ENCODE measurements at regions not wholly inside any gene's neighbourhood (a gene's known extent, or its start where the extent isn't known, plus 50 kb on each side); places are given as distances from the start of the nearest gene placed in this dataset.

DNA sequence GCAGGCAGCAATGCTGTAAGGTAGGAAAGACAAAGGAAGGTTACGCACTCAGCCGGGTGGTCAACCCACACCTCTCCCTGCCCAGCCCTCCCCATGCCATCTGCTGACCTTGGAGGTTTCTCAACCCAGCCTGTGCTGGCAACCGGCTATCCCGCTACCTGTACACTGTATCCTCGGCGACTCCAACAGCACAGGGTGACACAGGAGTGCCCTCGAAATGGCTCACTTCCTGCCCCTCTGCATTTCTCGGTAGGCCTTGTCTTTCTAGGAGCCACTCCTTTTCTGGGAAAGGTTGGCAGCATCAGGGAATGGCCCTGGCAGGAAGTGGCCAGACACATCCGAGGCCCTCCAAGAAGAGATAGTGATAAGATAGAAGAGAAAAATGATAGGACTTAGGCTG lies 124.0 kb downstream of the PROX1 start:
- TF ChIP-seq, protein P1, sequence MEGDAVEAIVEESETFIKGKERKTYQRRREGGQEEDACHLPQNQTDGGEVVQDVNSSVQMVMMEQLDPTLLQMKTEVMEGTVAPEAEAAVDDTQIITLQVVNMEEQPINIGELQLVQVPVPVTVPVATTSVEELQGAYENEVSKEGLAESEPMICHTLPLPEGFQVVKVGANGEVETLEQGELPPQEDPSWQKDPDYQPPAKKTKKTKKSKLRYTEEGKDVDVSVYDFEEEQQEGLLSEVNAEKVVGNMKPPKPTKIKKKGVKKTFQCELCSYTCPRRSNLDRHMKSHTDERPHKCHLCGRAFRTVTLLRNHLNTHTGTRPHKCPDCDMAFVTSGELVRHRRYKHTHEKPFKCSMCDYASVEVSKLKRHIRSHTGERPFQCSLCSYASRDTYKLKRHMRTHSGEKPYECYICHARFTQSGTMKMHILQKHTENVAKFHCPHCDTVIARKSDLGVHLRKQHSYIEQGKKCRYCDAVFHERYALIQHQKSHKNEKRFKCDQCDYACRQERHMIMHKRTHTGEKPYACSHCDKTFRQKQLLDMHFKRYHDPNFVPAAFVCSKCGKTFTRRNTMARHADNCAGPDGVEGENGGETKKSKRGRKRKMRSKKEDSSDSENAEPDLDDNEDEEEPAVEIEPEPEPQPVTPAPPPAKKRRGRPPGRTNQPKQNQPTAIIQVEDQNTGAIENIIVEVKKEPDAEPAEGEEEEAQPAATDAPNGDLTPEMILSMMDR (IDR thresholded peaks at IDR 0.05; ENCODE audit: low read depth, low read length, poor library complexity, severe bottlenecking), result no peak
- TF ChIP-seq EZH2phosphoT487 (IDR thresholded peaks at IDR 0.05; ENCODE audit: borderline replicate concordance, low read length), result no peak

Measured in DOHH2 (cell line).